Panc1 (cell line): ENCODE measurements at regions not wholly inside any gene's neighbourhood (a gene's known extent, or its start where the extent isn't known, plus 50 kb on each side); places are given as distances from the start of the nearest gene placed in this dataset.

Experiments
- ATAC-seq: fragments of 200-7000 bp; cut with Tn5 transposase; 2 replicates; pipeline ENCODE4 v1.9.1; 2020; ENCODE audit warnings: mild to moderate bottlenecking, moderate library complexity
- BruUV-seq: library from RNA; stranded (reverse); fragments of 400-500 nt; replicated peaks from 2 replicates; lab custom pipeline; 2021; lab: Mats Ljungman, UMichigan
- CTCF ChIA-PET: fragments of 300-600 bp; sonication (Branson Sonifier 250); formaldehyde crosslinking; loops from one replicate; lab custom pipeline; 2022; ENCODE audit warnings: antibody characterized with exemption; lab: Charles Lee
- POLR2A ChIA-PET: fragments of 300-600 bp; sonication (Branson Sonifier 250); formaldehyde crosslinking; loops from one replicate; lab custom pipeline; 2022; ENCODE audit warnings: antibody characterized with exemption; lab: Charles Lee
- DNase-seq: peaks from one replicate; pipeline ENCODE4 v3.0.0-alpha.2; 2010; ENCODE audit warnings: low read depth, low spot score
- H3K27ac ChIP-seq: 2 replicates; pipeline ENCODE4 v1.5.1; 2011; ENCODE audit warnings: mild to moderate bottlenecking, low read length, inconsistent platforms
- H3K27me3 ChIP-seq: fragments of 200-500 bp; sonication (Bioruptor generic); 2 replicates; pipeline ENCODE4 v1.6.0; 2014; ENCODE audit warnings: low read length, inconsistent platforms; ENCODE audit not compliant: control insufficient read depth, insufficient read depth
- H3K36me3 ChIP-seq: fragments of 200-500 bp; sonication (Bioruptor generic); 2 replicates; pipeline ENCODE4 v1.5.1; 2014; ENCODE audit warnings: inconsistent platforms, mild to moderate bottlenecking, low read length, moderate library complexity; ENCODE audit not compliant: control insufficient read depth, insufficient read depth
- H3K4me1 ChIP-seq: 2 replicates; pipeline ENCODE4 v1.5.1; 2011; ENCODE audit warnings: inconsistent platforms, mild to moderate bottlenecking, low read length, moderate library complexity; ENCODE audit not compliant: control insufficient read depth, insufficient read depth
- H3K4me3 ChIP-seq, 2 experiments: 2 replicates each; pipeline ENCODE4 v1.5.1; 2011 to 2012; ENCODE audit warnings: low read depth in 2 of 2, low read length in 2 of 2, mild to moderate bottlenecking in 2 of 2, inconsistent platforms in 1 of 2, moderate library complexity in 1 of 2
- H3K9me3 ChIP-seq: fragments of 200-500 bp; sonication (Bioruptor generic); 2 replicates; pipeline ENCODE4 v1.5.1; 2014; ENCODE audit warnings: low read depth, mild to moderate bottlenecking, inconsistent platforms, low read length, moderate library complexity; ENCODE audit not compliant: control insufficient read depth, insufficient read depth
- CTCF ChIP-seq: fragments of 450-650 bp; IDR thresholded peaks from 2 replicates; pipeline ENCODE4 v1.5.1; 2017; ENCODE audit warnings: mild to moderate bottlenecking
- POLR2AphosphoS5 ChIP-seq: IDR thresholded peaks from 2 replicates; pipeline ENCODE4 v1.6.1; 2012; ENCODE audit warnings: mild to moderate bottlenecking, low read depth, low read length, moderate library complexity
- REST ChIP-seq, 2 experiments: IDR thresholded peaks; 2 replicates each; pipeline ENCODE4 v1.6.1; 2011 to 2012; ENCODE audit warnings: low read depth in 2 of 2, control low read depth in 1 of 2, low read length in 1 of 2, mild to moderate bottlenecking in 1 of 2, moderate library complexity in 1 of 2; ENCODE audit not compliant: insufficient read depth in 1 of 2
- SIN3A ChIP-seq: IDR thresholded peaks from 2 replicates; pipeline ENCODE4 v1.6.1; 2012; ENCODE audit warnings: low read depth, mild to moderate bottlenecking, low read length, moderate library complexity, borderline replicate concordance; ENCODE audit not compliant: insufficient read depth
- TCF7L2 ChIP-seq: IDR thresholded peaks from 2 replicates; pipeline ENCODE4 v1.6.1; 2011; ENCODE audit warnings: mild to moderate bottlenecking, low read depth, low read length, inconsistent platforms
- in situ Hi-C: cut with HindIII; loops from 2 replicates; pipeline ENCODE4 v1.10.0; 2016; ENCODE audit warnings: low sequenced_read_pairs, low pct_unique_long_range_greater_than_20kb
- intact Hi-C: fragments of 100-400 bp; cut with micrococcal nuclease; formaldehyde crosslinking; loops from one replicate; pipeline ENCODE4 v1.10.0; 2022; ENCODE audit not compliant: unreplicated experiment

GRCh38 chr5:40292006-40292405 lies 387.7 kb upstream of the PTGER4 start:
- no peaks in the 10 kb centered on the region for H3K27me3 ChIP-seq
- no peaks in the 10 kb centered on the region for H3K4me1 ChIP-seq
- CTCF ChIA-PET = no interaction called here
- POLR2A ChIA-PET = no interaction called here
- BruUV-seq = no TSS peak
- no peak overlapping the region for H3K27ac ChIP-seq
- no peak overlapping the region for H3K4me3 ChIP-seq
- DNase-seq = no peak
- H3K36me3 ChIP-seq = no peaks in the 10 kb centered on the region
- H3K9me3 ChIP-seq = no peaks in the 10 kb centered on the region
- in situ Hi-C loops = no loop called here
- ATAC-seq = no peak
- intact Hi-C loops = no loop called here
- TF ChIP-seq CTCF (no peak), TCF7L2 (no peak), POLR2AphosphoS5 (no peak), SIN3A (no peak), REST (IDR thresholded peaks at IDR 0.05; ENCODE audit: insufficient read depth in 1 of 2, low read depth in 2 of 2, low read length in 1 of 2) (no peak)

- Histone ChIP-seq H3K27me3 (no peaks in the 10 kb centered on the region), H3K4me1 (no peaks in the 10 kb centered on the region), H3K36me3 (no peaks in the 10 kb centered on the region), H3K27ac (no peak overlapping the region), H3K4me3 (no peak overlapping the region), H3K9me3 (no peaks in the 10 kb centered on the region)
- ATAC-seq (no peak), DNase-seq (no peak)
- intact Hi-C loops (no loop called here), in situ Hi-C loops (no loop called here)
- TF ChIP-seq TCF7L2 = no peak
- TF ChIP-seq SIN3A = no peak
- TF ChIP-seq REST (IDR thresholded peaks at IDR 0.05; ENCODE audit: insufficient read depth in 1 of 2, low read depth in 2 of 2, low read length in 1 of 2) = no peak
- TF ChIP-seq CTCF = no peak
- no peak for TF ChIP-seq POLR2AphosphoS5
- CTCF ChIA-PET = no interaction called here
- BruUV-seq = no TSS peak
- POLR2A ChIA-PET = no interaction called here
Observed at GRCh38 chr5:40291338-40291737, 388.4 kb upstream of the PTGER4 start.
